ENCODE measurements at regions not wholly inside any gene's neighbourhood (a gene's known extent, or its start where the extent isn't known, plus 50 kb on each side); places are given as distances from the start of the nearest gene placed in this dataset.

DNA sequence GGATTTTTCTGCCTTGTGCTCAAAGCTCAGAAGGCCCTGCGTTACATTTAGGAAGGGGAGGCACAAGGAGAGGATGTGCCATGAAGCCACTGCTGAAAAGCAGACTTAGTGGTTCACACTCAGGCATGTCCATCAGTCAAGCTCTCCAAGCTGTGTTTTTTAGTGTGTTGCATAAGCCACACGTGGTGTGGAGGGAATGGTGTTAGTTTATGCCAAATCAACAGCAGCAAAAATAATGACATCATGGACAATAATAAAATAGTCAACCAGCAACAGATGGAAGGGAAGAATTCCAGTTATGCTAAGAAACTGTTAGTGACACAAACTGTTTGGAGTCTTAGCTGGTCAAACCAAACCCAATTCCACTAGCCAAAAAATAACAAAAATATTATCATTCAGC, 438.3 kb downstream of the NPIPA7 start:
- Mint-ChIP-seq H3K4me3 (ENCODE audit: unreplicated experiment) (no peak overlapping the region), H3K9me3 (ENCODE audit: unreplicated experiment) (peaks cover 14% of the 10 kb centered on the region), H3K27ac (ENCODE audit: unreplicated experiment) (no peak overlapping the region), H3K4me1 (ENCODE audit: low read depth, unreplicated experiment) (no peaks in the 10 kb centered on the region), H3K36me3 (ENCODE audit: low read depth, unreplicated experiment) (no peaks in the 10 kb centered on the region), H3K27me3 (ENCODE audit: low read depth, unreplicated experiment) (peaks cover 31% of the 10 kb centered on the region)
- FAIRE-seq, result no peak
- Histone ChIP-seq H3K4me1 (ENCODE audit: insufficient read depth, low read length) (no peaks in the 10 kb centered on the region), H3K9ac (ENCODE audit: low read length) (no peak overlapping the region), H4K20me1 (ENCODE audit: insufficient read depth, low read length) (no peaks in the 10 kb centered on the region), H3K9me3 (ENCODE audit: insufficient read depth, low read depth, low read length) (peaks cover 6% of the 10 kb centered on the region), H3K4me2 (ENCODE audit: low read length) (no peak overlapping the region), H3K4me3 (ENCODE audit: insufficient read depth, low read depth, low read length) (no peak overlapping the region), H3K27ac (ENCODE audit: low read depth, low read length) (no peak overlapping the region), H2AFZ (ENCODE audit: low read depth, low read length) (no peak overlapping the region), H3K79me2 (ENCODE audit: insufficient read depth, low read length) (no peaks in the 10 kb centered on the region), H3K27me3 (ENCODE audit: insufficient read depth, low read length) (no peaks in the 10 kb centered on the region), H3K36me3 (ENCODE audit: insufficient read depth, low read length) (no peaks in the 10 kb centered on the region)
- TF ChIP-seq EZH2 (IDR thresholded peaks at IDR 0.05; ENCODE audit: insufficient read depth, low read length), result no peak
- TF ChIP-seq, protein P1, sequence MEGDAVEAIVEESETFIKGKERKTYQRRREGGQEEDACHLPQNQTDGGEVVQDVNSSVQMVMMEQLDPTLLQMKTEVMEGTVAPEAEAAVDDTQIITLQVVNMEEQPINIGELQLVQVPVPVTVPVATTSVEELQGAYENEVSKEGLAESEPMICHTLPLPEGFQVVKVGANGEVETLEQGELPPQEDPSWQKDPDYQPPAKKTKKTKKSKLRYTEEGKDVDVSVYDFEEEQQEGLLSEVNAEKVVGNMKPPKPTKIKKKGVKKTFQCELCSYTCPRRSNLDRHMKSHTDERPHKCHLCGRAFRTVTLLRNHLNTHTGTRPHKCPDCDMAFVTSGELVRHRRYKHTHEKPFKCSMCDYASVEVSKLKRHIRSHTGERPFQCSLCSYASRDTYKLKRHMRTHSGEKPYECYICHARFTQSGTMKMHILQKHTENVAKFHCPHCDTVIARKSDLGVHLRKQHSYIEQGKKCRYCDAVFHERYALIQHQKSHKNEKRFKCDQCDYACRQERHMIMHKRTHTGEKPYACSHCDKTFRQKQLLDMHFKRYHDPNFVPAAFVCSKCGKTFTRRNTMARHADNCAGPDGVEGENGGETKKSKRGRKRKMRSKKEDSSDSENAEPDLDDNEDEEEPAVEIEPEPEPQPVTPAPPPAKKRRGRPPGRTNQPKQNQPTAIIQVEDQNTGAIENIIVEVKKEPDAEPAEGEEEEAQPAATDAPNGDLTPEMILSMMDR (IDR thresholded peaks at IDR 0.05; ENCODE audit: insufficient read depth, low read depth, low read length), result no peak
- no peak for DNase-seq (ENCODE audit: low read depth)

DNA sequence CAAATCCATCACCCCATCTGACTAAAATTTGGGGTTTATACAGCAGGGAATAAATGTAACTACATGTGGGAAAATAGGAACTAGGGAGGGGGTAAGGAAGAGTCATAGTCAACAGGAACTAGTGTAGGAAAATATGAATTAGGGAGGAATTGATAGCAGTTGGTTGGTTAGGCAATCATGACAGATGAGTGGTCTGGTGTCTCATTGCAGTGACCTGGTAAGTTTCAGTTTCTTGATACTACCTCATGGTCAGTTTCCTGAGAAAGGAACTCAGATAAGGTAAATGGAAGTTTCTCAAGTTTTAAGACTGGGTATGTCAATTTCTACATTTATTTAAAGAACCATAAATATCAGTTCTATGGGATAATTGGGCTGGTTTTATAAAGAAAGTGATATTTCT, 442.3 kb downstream of the NPIPA7 start:
- no peak overlapping the region for H3K4me3 Mint-ChIP-seq (ENCODE audit: unreplicated experiment)

DNA sequence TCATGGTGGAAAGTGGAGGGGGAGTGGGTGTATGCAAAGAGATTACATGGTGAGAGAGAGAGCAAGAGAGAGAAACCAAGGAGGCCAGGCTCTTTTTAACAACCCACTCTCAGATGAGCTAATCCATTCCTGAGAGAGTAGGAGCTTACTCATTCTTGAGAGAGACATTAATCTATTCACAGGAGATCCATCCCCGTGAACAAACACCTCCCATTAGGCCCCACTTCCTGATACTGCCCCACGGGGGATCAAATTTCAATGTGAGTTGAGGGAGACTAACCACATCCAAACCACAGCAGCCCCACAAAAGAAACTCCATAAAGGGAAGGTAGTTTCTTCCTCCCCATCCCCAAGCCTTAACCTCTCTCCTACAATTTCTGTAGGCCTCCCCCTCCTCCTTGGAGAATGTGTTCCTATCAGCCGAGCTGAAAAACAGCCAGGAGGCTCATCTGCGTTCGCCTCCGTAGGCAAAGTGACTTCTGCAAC, 450.0 kb downstream of the NPIPA7 start:
- peak overlapping the region; percentile 91 for H3K27ac Mint-ChIP-seq (ENCODE audit: unreplicated experiment)
- peaks cover 28% of the 10 kb centered on the region for H3K4me1 Mint-ChIP-seq (ENCODE audit: low read depth, unreplicated experiment)
- H3K27me3 ChIP-seq (ENCODE audit: insufficient read depth, low read length), result no peaks in the 10 kb centered on the region
- FAIRE-seq (no peak), DNase-seq (ENCODE audit: low read depth) (no peak)
- H3K9me3 ChIP-seq (ENCODE audit: insufficient read depth, low read depth, low read length), result peaks cover 4% of the 10 kb centered on the region
- no peak overlapping the region for H3K27ac ChIP-seq (ENCODE audit: low read depth, low read length)
- no peak overlapping the region for H3K4me3 ChIP-seq (ENCODE audit: insufficient read depth, low read depth, low read length)
- no peaks in the 10 kb centered on the region for H3K36me3 ChIP-seq (ENCODE audit: insufficient read depth, low read length)
- no peak for TF ChIP-seq EZH2 (IDR thresholded peaks at IDR 0.05; ENCODE audit: insufficient read depth, low read length)
- TF ChIP-seq, protein P1 (IDR thresholded peaks at IDR 0.05; ENCODE audit: insufficient read depth, low read depth, low read length), result no peak
- H3K4me2 ChIP-seq (ENCODE audit: low read length), result no peak overlapping the region
- no peak overlapping the region for H3K4me3 Mint-ChIP-seq (ENCODE audit: unreplicated experiment)
- no peaks in the 10 kb centered on the region for H3K4me1 ChIP-seq (ENCODE audit: insufficient read depth, low read length)
- no peaks in the 10 kb centered on the region for H3K36me3 Mint-ChIP-seq (ENCODE audit: low read depth, unreplicated experiment)
- no peaks in the 10 kb centered on the region for H3K79me2 ChIP-seq (ENCODE audit: insufficient read depth, low read length)
- H2AFZ ChIP-seq (ENCODE audit: low read depth, low read length), result no peak overlapping the region
- H4K20me1 ChIP-seq (ENCODE audit: insufficient read depth, low read length), result no peaks in the 10 kb centered on the region
- no peaks in the 10 kb centered on the region for H3K27me3 Mint-ChIP-seq (ENCODE audit: low read depth, unreplicated experiment)
- H3K9me3 Mint-ChIP-seq (ENCODE audit: unreplicated experiment), result peaks cover 9% of the 10 kb centered on the region
- H3K9ac ChIP-seq (ENCODE audit: low read length), result no peak overlapping the region

More for the DNA sequence above, 442.3 kb downstream of the NPIPA7 start:
- H3K36me3 Mint-ChIP-seq (ENCODE audit: low read depth, unreplicated experiment), result no peaks in the 10 kb centered on the region
- Histone ChIP-seq H3K27me3 (ENCODE audit: insufficient read depth, low read length) (no peaks in the 10 kb centered on the region), H3K79me2 (ENCODE audit: insufficient read depth, low read length) (no peaks in the 10 kb centered on the region), H3K4me3 (ENCODE audit: insufficient read depth, low read depth, low read length) (no peak overlapping the region), H2AFZ (ENCODE audit: low read depth, low read length) (no peak overlapping the region), H4K20me1 (ENCODE audit: insufficient read depth, low read length) (no peaks in the 10 kb centered on the region), H3K4me2 (ENCODE audit: low read length) (no peak overlapping the region), H3K9me3 (ENCODE audit: insufficient read depth, low read depth, low read length) (peaks cover 9% of the 10 kb centered on the region), H3K27ac (ENCODE audit: low read depth, low read length) (no peak overlapping the region), H3K36me3 (ENCODE audit: insufficient read depth, low read length) (no peaks in the 10 kb centered on the region), H3K9ac (ENCODE audit: low read length) (no peak overlapping the region), H3K4me1 (ENCODE audit: insufficient read depth, low read length) (no peaks in the 10 kb centered on the region)
- TF ChIP-seq, protein P1 (IDR thresholded peaks at IDR 0.05; ENCODE audit: insufficient read depth, low read depth, low read length), result no peak
- TF ChIP-seq EZH2 (IDR thresholded peaks at IDR 0.05; ENCODE audit: insufficient read depth, low read length), result no peak
- DNase-seq (ENCODE audit: low read depth) (no peak), FAIRE-seq (no peak)
- H3K4me1 Mint-ChIP-seq (ENCODE audit: low read depth, unreplicated experiment), result no peaks in the 10 kb centered on the region
- H3K27ac Mint-ChIP-seq (ENCODE audit: unreplicated experiment), result no peak overlapping the region
- peaks cover 7% of the 10 kb centered on the region for H3K27me3 Mint-ChIP-seq (ENCODE audit: low read depth, unreplicated experiment)
- peaks cover 16% of the 10 kb centered on the region for H3K9me3 Mint-ChIP-seq (ENCODE audit: unreplicated experiment)

Measured in astrocyte (in vitro differentiated cells and primary cell).